ENCODE measurements at regions not wholly inside any gene's neighbourhood (a gene's known extent, or its start where the extent isn't known, plus 50 kb on each side); places are given as distances from the start of the nearest gene placed in this dataset.

DNA sequence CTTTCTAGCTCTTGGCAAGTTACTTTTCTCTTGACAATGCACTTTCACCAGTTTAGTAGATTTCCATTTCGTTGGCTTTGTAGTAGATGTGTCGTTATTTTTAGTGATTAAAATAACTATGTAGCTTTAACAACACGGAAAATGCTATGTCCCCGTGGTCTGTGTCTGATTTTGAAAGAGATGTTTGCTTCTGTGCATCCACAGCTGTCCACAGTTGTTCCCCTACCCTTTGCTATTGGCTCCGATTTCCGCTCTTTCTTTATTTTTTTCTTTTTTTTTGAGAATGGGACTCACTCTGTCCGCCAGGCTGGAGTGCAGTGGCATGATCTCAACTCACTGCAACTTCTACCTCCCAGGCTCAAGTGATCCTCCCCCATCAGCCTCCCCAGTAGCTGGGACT is 533.9 kb downstream of the IRX1 start:
- intact Hi-C loops (cut with DNase I) = no loop called here
- Histone ChIP-seq H3K4me3 (no peak overlapping the region), H3K9me3 (peaks cover 0 to 5% (median 2%) of the 10 kb centered on the region in 4 donors), H3K36me3 (no peaks in the 10 kb centered on the region), H3K4me1 (no peaks in the 10 kb centered on the region), H3K27ac (replicated peaks in 1 of 4) (no peak overlapping the region), H3K27me3 (no peaks in the 10 kb centered on the region)
- TF ChIP-seq POLR2A (IDR thresholded peaks at IDR 0.05; ENCODE audit: low read depth) = no peak
- no peak for TF ChIP-seq POLR2AphosphoS5 (IDR thresholded peaks at IDR 0.05)
- no peak for TF ChIP-seq EP300 (IDR thresholded peaks at IDR 0.05)
- TF ChIP-seq, protein P1, sequence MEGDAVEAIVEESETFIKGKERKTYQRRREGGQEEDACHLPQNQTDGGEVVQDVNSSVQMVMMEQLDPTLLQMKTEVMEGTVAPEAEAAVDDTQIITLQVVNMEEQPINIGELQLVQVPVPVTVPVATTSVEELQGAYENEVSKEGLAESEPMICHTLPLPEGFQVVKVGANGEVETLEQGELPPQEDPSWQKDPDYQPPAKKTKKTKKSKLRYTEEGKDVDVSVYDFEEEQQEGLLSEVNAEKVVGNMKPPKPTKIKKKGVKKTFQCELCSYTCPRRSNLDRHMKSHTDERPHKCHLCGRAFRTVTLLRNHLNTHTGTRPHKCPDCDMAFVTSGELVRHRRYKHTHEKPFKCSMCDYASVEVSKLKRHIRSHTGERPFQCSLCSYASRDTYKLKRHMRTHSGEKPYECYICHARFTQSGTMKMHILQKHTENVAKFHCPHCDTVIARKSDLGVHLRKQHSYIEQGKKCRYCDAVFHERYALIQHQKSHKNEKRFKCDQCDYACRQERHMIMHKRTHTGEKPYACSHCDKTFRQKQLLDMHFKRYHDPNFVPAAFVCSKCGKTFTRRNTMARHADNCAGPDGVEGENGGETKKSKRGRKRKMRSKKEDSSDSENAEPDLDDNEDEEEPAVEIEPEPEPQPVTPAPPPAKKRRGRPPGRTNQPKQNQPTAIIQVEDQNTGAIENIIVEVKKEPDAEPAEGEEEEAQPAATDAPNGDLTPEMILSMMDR (IDR thresholded peaks at IDR 0.05) = no peak
- WGBS = 89% methylated on average over 7 of the region's 7 CpGs
- no peak for DNase-seq (ENCODE audit: extremely low spot score)

DNA sequence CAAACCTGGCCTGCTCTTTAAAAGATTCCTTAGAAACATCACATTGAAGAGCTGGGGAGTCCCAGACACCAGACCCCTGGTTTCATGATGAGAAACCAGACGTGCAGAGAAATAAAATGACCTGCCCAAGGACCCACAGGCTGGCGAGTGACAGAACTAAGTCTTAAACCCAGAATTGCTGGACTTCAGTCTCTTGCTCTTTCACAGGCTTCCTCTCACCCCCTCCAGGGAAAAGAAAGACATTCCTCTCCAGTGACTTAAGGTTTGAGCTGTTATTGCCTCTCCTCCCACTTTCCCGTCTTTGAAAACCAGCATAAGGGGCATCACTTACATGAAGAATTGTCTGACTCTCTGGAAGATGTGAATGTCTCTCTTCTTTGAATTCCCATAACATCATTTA is 535.2 kb downstream of the IRX1 start:
- 67% methylated on average over 3 of the region's 3 CpGs for WGBS
- H3K4me1 ChIP-seq = no peaks in the 10 kb centered on the region

DNA sequence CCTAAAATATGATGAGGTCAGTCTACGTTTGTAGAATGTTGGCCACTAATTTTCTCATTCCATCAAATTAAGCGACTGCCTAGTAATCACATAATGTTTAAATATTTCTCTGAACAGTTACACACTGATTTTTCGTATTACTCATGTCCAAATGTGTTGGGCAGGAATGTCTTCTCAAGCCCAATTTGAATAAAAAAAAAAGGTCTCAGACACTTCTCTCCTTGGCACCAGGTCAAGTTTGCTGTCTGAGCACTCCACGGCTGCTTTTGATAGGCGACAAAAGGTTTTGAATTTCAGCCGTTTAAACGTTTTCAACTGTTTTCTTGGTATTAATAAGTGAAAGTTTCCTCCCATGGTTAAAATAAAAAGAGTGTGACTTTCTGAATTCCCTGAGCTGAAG is 542.1 kb downstream of the IRX1 start:
- intact Hi-C loops (cut with DNase I) = no loop called here
- TF ChIP-seq POLR2AphosphoS5 (IDR thresholded peaks at IDR 0.05) = no peak
- TF ChIP-seq EP300 (IDR thresholded peaks at IDR 0.05) = no peak
- TF ChIP-seq, protein P1 (IDR thresholded peaks at IDR 0.05) = no peak
- TF ChIP-seq POLR2A (IDR thresholded peaks at IDR 0.05; ENCODE audit: low read depth) = no peak
- Histone ChIP-seq H3K4me1 (no peaks in the 10 kb centered on the region), H3K36me3 (no peaks in the 10 kb centered on the region), H3K9me3 (no peaks in the 10 kb centered on the region), H3K4me3 (no peak overlapping the region), H3K27ac (replicated peaks in 1 of 4) (no peak overlapping the region), H3K27me3 (no peaks in the 10 kb centered on the region)
- 22% methylated on average over 7 of the region's 7 CpGs for WGBS
- DNase-seq (ENCODE audit: extremely low spot score) = no peak

More for the DNA sequence above, 535.2 kb downstream of the IRX1 start:
- Histone ChIP-seq H3K9me3 (peaks cover 0 to 5% (median 2%) of the 10 kb centered on the region in 4 donors), H3K36me3 (no peaks in the 10 kb centered on the region), H3K27ac (replicated peaks in 1 of 4) (no peak overlapping the region), H3K27me3 (no peaks in the 10 kb centered on the region), H3K4me3 (no peak overlapping the region)
- DNase-seq (ENCODE audit: extremely low spot score) = no peak
- TF ChIP-seq, protein P1 (IDR thresholded peaks at IDR 0.05) = no peak
- TF ChIP-seq EP300 (IDR thresholded peaks at IDR 0.05) (no peak), POLR2AphosphoS5 (IDR thresholded peaks at IDR 0.05) (no peak), POLR2A (IDR thresholded peaks at IDR 0.05; ENCODE audit: low read depth) (no peak)
- intact Hi-C loops (cut with DNase I) = no loop called here

DNA sequence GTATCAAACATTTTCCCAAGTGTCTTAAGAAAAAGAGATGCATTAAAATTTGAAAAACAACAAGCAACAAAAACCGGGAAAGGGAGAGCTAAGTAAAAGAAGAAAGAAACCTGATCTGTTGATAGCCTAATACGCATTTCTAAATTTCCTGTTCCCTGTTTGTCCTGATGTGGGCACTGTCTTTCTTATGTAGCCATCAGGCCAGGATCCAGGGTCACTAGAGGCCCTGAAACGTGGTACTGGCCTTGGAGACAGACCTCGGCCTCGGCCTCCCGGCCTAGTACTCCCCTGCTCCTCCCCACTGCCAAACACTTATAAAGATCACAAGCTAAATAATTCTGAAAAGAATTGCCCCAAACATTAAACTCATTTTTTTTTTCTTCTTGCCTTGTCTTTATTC is 547.2 kb downstream of the IRX1 start:
- WGBS = 56% methylated on average over 6 of the region's 6 CpGs
- no peaks in the 10 kb centered on the region for H3K36me3 ChIP-seq
- peaks cover 0 to 4% (median 0%) of the 10 kb centered on the region in 4 donors for H3K27me3 ChIP-seq
- no peak overlapping the region for H3K4me3 ChIP-seq
- intact Hi-C loops (cut with DNase I) = no loop called here
- no peaks in the 10 kb centered on the region for H3K4me1 ChIP-seq
- no peaks in the 10 kb centered on the region for H3K9me3 ChIP-seq
- TF ChIP-seq POLR2A (IDR thresholded peaks at IDR 0.05; ENCODE audit: low read depth) (no peak), POLR2AphosphoS5 (IDR thresholded peaks at IDR 0.05) (no peak), EP300 (IDR thresholded peaks at IDR 0.05) (no peak)
- TF ChIP-seq, protein P1 (IDR thresholded peaks at IDR 0.05) = no peak
- H3K27ac ChIP-seq (replicated peaks in 1 of 4) = no peak overlapping the region
- no peak for DNase-seq (ENCODE audit: extremely low spot score)

DNA sequence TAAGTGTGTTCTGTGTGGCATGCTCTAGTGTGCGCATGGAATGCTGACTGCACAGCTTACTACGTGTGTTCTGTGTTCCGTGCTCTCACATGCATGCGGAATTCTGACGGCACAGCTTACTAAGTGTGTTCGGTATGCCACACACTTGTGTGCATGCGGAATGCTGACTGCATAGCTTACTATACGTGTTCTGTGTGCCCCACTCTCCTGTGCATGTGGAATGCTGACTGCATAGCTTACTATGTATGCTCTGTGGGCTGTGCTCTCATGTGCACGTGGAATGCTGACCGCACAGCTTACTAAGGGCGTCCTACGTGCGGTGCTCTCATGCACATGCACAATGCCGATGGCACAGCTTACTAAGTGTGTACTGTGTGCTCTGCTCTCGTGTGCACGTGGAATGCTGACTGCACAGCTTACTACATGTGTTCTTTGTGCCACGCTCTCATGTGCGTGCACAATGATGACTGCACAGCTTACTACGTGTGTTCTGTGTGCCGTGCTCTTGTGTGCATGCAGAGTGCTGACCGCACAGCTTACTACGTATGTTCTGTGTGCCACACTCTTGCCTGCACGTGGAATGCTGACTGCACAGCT is 548.9 kb downstream of the IRX1 start:
- no peaks in the 10 kb centered on the region for H3K36me3 ChIP-seq
- no peaks in the 10 kb centered on the region for H3K4me1 ChIP-seq
- DNase-seq (ENCODE audit: extremely low spot score) = no peak
- intact Hi-C loops (cut with DNase I) = no loop called here
- H3K27ac ChIP-seq (replicated peaks in 1 of 4) = no peak overlapping the region
- no peak overlapping the region for H3K4me3 ChIP-seq
- H3K9me3 ChIP-seq = no peaks in the 10 kb centered on the region
- H3K27me3 ChIP-seq = peaks cover 0 to 6% (median 0%) of the 10 kb centered on the region in 4 donors
- 87% methylated on average over 22 of the region's 23 CpGs for WGBS
- TF ChIP-seq EP300 (IDR thresholded peaks at IDR 0.05) (no peak), POLR2AphosphoS5 (IDR thresholded peaks at IDR 0.05) (no peak), POLR2A (IDR thresholded peaks at IDR 0.05; ENCODE audit: low read depth) (no peak)
- TF ChIP-seq, protein P1 (IDR thresholded peaks at IDR 0.05) = no peak
